OCI-LY3 (cell line): ENCODE measurements at regions not wholly inside any gene's neighbourhood (a gene's known extent, or its start where the extent isn't known, plus 50 kb on each side); places are given as distances from the start of the nearest gene placed in this dataset.

Experiments used
- H2AFZ ChIP-seq: fragments of 200-600, 300-600 bp; shearing (Covaris generic); 2 replicates; pipeline ENCODE4 v1.6.0; 2014; ENCODE audit warnings: antibody characterized with exemption, low read depth, low read length
- H3K27ac ChIP-seq: fragments of 200-600, 300-600 bp; sonication (generic); 2 replicates; pipeline ENCODE4 v1.5.1; 2014; ENCODE audit warnings: mild to moderate bottlenecking, low read length, moderate library complexity, mixed read lengths
- H3K27me3 ChIP-seq: fragments of 200-600, 300-600 bp; sonication (generic); 2 replicates; pipeline ENCODE4 v1.6.1; 2014; ENCODE audit warnings: low read depth, low read length, mixed read lengths
- H3K36me3 ChIP-seq: fragments of 200-600, 300-600 bp; sonication (generic); replicated peaks from 2 replicates; pipeline ENCODE3; 2014; ENCODE audit warnings: low read depth, low read length, mixed read lengths
- H3K4me1 ChIP-seq: fragments of 300-600, 200-600 bp; sonication (generic); 2 replicates; pipeline ENCODE4 v1.6.1; 2014; ENCODE audit warnings: low read length, mixed read lengths
- H3K4me2 ChIP-seq: fragments of 200-600, 300-600 bp; sonication (generic); 2 replicates; pipeline ENCODE4 v1.6.1; 2014; ENCODE audit warnings: low read length, mixed read lengths
- H3K4me3 ChIP-seq: fragments of 300-600, 200-600 bp; sonication (generic); 2 replicates; pipeline ENCODE4 v1.5.1; 2014; ENCODE audit warnings: antibody characterized with exemption, mild to moderate bottlenecking, low read length, moderate library complexity
- H3K79me2 ChIP-seq: fragments of 300-600, 200-600 bp; shearing (Covaris generic); 2 replicates; pipeline ENCODE4 v1.6.1; 2014; ENCODE audit warnings: mild to moderate bottlenecking, low read length, mixed read lengths
- H3K9ac ChIP-seq: fragments of 300-600, 200-600 bp; shearing (Covaris generic); 2 replicates; pipeline ENCODE4 v1.6.0; 2014; ENCODE audit warnings: mild to moderate bottlenecking, low read length, moderate library complexity
- H3K9me3 ChIP-seq: fragments of 200-600, 300-600 bp; shearing (Covaris generic); 2 replicates; pipeline ENCODE4 v1.6.1; 2014; ENCODE audit warnings: low read length, mixed read lengths; ENCODE audit not compliant: insufficient read depth
- H4K20me1 ChIP-seq: fragments of 200-600, 300-600 bp; sonication (generic); 2 replicates; pipeline ENCODE4 v1.6.1; 2016; ENCODE audit warnings: low read length, mixed read lengths; ENCODE audit not compliant: insufficient read depth
- EZH2phosphoT487 ChIP-seq: fragments of 200-600 bp; shearing (Covaris generic); IDR thresholded peaks from 2 replicates; pipeline ENCODE4 v1.6.1; 2018; ENCODE audit warnings: antibody characterized with exemption, mixed run types, low read depth
- TF ChIP-seq, protein P1 (sequence below): fragments of 200-600, 300-600 bp; sonication (generic); IDR thresholded peaks from 2 replicates; pipeline ENCODE4 v1.5.1; 2014; ENCODE audit warnings: antibody characterized with exemption, low read length, low read depth

DNA sequence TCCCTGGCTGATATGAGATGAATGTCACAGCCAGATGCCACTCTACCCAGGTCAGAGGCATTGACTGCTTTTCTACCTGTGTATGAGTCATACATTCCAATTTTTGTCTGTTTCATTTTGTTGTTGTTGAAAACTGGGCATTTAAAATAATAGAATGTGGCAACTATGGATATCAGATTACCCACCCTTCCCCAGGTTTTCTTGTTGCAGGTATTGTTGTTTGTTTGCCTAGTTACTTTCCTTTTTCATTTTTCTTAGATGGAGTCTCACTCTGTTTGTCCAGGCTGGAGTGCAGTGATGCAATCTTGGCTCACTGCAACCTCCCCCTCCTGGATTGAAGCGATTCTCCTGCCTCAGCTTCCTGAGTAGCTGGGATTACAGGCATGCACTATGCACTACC lies 70.2 kb downstream of the LRRC30 start:
- H3K36me3 ChIP-seq: no peaks in the 10 kb centered on the region
- no peaks in the 10 kb centered on the region for H3K4me1 ChIP-seq
- TF ChIP-seq, protein P1, sequence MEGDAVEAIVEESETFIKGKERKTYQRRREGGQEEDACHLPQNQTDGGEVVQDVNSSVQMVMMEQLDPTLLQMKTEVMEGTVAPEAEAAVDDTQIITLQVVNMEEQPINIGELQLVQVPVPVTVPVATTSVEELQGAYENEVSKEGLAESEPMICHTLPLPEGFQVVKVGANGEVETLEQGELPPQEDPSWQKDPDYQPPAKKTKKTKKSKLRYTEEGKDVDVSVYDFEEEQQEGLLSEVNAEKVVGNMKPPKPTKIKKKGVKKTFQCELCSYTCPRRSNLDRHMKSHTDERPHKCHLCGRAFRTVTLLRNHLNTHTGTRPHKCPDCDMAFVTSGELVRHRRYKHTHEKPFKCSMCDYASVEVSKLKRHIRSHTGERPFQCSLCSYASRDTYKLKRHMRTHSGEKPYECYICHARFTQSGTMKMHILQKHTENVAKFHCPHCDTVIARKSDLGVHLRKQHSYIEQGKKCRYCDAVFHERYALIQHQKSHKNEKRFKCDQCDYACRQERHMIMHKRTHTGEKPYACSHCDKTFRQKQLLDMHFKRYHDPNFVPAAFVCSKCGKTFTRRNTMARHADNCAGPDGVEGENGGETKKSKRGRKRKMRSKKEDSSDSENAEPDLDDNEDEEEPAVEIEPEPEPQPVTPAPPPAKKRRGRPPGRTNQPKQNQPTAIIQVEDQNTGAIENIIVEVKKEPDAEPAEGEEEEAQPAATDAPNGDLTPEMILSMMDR: no peak
- no peak for TF ChIP-seq EZH2phosphoT487
- no peak overlapping the region for H3K4me3 ChIP-seq
- no peak overlapping the region for H3K27ac ChIP-seq
- no peak overlapping the region for H2AFZ ChIP-seq
- no peaks in the 10 kb centered on the region for H3K27me3 ChIP-seq
- H3K9ac ChIP-seq: no peak overlapping the region
- H3K9me3 ChIP-seq: no peaks in the 10 kb centered on the region
- H3K79me2 ChIP-seq: no peaks in the 10 kb centered on the region
- H4K20me1 ChIP-seq: no peaks in the 10 kb centered on the region
- H3K4me2 ChIP-seq: no peak overlapping the region

DNA sequence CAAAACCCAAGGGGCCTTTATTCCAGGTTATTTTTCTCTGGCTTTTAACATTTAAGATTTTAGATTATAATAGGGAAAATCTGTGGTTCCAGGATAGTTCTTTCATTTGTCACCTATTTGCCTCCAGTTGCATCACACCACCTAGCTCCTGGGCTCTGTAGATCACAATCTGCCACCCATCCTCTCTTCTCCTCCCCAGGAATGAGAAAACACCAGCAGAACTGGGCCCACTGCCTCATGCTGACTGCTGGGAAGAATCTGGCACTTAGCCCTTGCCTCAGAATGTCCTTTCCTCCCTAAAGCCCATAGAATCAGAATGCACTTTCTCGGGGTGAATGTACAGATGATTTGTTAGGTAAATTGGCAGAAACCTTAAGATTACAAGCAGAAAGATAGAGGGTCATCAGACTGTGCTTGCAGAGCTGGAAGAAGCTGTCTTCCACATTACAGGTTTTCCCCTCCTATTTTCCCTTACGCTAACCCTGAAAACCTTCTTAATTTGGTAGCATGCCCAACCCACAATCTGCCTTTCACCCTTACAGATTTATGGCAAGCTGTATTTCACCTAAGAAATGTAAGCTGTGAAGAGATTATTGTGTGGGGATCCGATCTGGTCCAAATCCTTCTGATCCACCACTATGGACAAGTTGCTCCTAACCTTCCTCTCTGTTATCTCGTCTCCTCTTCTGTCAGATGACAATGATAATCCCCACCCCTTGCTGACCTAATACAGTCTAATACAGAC lies 72.6 kb downstream of the LRRC30 start:
- H3K4me3 ChIP-seq: no peak overlapping the region
- H3K27ac ChIP-seq: no peak overlapping the region
- no peaks in the 10 kb centered on the region for H3K36me3 ChIP-seq
- H3K79me2 ChIP-seq: no peaks in the 10 kb centered on the region
- no peak overlapping the region for H2AFZ ChIP-seq
- no peaks in the 10 kb centered on the region for H3K9me3 ChIP-seq
- no peaks in the 10 kb centered on the region for H3K4me1 ChIP-seq
- TF ChIP-seq, protein P1: no peak
- TF ChIP-seq EZH2phosphoT487: no peak
- H4K20me1 ChIP-seq: no peaks in the 10 kb centered on the region
- H3K4me2 ChIP-seq: no peak overlapping the region
- no peak overlapping the region for H3K9ac ChIP-seq
- no peaks in the 10 kb centered on the region for H3K27me3 ChIP-seq

DNA sequence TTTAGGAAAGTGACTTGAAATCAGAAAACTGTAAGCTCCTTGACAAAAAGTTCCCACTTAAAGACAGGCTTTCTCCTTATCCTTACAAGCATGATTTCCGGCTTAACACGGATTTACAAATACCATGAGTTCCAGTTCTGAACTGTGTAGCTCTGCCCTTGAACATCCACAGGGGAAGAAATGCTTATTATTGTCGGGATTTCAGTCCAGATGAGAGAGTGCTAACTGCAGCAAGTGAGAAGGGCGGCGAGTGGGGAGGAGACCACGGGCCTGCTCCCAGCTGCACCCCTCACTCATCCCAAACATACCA lies 73.1 kb downstream of the LRRC30 start:
- no peaks in the 10 kb centered on the region for H4K20me1 ChIP-seq
- no peaks in the 10 kb centered on the region for H3K79me2 ChIP-seq
- H3K9ac ChIP-seq: no peak overlapping the region
- H3K9me3 ChIP-seq: no peaks in the 10 kb centered on the region
- no peak overlapping the region for H2AFZ ChIP-seq
- TF ChIP-seq, protein P1: no peak
- no peak overlapping the region for H3K4me3 ChIP-seq
- no peaks in the 10 kb centered on the region for H3K27me3 ChIP-seq
- H3K4me1 ChIP-seq: no peaks in the 10 kb centered on the region
- H3K27ac ChIP-seq: no peak overlapping the region
- H3K36me3 ChIP-seq: no peaks in the 10 kb centered on the region
- H3K4me2 ChIP-seq: no peak overlapping the region

DNA sequence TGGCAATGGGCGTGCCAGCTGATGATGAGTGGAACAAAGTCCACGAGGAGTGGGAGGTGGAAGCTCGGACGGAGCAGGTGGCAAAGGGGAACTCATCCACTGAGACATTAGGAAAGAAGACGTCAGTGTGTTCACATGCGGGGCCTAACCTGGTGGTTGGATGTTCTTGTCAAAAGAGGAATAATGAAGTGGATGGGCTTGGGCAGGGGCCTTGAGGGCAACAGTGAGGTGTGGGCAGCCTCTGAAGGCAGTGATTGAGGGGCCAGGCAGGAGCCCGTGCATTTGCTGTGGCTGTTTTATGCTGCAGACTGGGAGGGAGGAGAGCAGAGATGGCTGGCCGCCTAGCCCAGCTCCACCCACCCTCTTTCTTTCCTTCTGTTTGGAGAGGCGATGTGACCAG lies 74.5 kb downstream of the LRRC30 start:
- H3K79me2 ChIP-seq: no peaks in the 10 kb centered on the region
- H3K4me2 ChIP-seq: no peak overlapping the region
- TF ChIP-seq, protein P1: no peak
- TF ChIP-seq EZH2phosphoT487: no peak
- H3K4me3 ChIP-seq: no peak overlapping the region
- H3K4me1 ChIP-seq: no peaks in the 10 kb centered on the region
- H3K27ac ChIP-seq: no peak overlapping the region
- H3K27me3 ChIP-seq: no peaks in the 10 kb centered on the region
- no peak overlapping the region for H2AFZ ChIP-seq
- no peaks in the 10 kb centered on the region for H3K9me3 ChIP-seq
- H4K20me1 ChIP-seq: no peaks in the 10 kb centered on the region
- no peak overlapping the region for H3K9ac ChIP-seq
- H3K36me3 ChIP-seq: no peaks in the 10 kb centered on the region
